Fibroblast of peridontal ligament (primary cell): ENCODE measurements at regions not wholly inside any gene's neighbourhood (a gene's known extent, or its start where the extent isn't known, plus 50 kb on each side); places are given as distances from the start of the nearest gene placed in this dataset.

Experiments
- DNase-seq: peaks from one replicate; pipeline ENCODE4 v3.0.0-alpha.2; 2010; ENCODE audit errors: extremely low read depth

DNA sequence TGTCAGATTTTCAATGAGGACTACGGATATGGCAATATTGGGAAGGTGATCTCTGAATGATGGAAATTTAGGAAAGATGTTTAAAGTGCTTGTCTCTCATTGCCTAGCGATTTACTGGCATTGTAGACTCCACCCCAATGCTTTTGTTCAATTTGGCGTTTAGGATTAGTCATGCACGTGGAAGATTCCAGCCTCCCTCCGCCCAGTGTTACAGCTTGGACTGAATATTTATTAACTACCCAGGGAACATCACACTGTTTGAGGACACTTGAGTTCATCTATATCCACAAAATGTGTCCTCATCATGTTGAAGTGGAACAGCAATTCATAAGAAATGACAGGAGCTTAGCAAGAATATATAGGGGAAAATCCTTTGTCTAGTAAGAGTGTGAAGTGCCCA, 738.8 kb upstream of the RBFOX1 start:
- DNase-seq = no peak

DNA sequence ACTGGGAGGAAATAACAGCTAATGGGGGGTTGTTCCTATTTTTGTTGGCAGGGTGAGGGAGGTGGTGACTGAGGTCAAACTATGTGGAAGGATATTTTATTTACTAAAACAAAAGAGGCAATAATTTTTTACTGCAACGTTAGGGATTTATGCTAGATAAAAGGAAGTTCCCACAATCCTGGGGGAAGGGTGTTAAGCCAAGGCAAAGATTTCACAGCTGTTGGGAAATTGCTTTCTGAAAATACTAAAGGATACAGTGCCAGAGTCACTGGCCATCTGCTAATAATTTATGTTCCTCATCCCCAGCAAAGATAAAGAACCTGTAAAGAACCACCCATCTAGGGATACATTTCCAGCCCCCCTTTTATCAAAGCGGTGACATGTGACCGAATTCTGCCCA, 756.0 kb upstream of the RBFOX1 start:
- DNase-seq = no peak

DNA sequence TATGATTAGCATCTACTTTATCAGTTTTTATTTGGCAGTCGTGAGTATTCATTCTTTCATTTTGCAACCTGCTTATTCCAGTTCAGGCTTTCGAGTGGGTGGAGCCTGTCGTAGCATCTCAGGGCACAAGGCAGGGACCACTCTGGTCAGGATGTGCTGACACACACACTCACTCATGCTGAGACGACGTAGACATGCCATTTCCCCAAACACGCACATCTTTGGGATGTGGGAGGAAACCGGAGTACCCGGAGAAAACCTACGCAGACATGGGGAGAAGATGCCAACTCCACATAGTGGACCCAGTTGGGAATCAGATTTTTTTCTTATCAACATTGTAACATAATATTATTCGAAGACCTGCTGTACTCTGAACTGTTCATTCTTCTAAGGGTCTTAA, 756.5 kb upstream of the RBFOX1 start:
- DNase-seq = no peak

DNA sequence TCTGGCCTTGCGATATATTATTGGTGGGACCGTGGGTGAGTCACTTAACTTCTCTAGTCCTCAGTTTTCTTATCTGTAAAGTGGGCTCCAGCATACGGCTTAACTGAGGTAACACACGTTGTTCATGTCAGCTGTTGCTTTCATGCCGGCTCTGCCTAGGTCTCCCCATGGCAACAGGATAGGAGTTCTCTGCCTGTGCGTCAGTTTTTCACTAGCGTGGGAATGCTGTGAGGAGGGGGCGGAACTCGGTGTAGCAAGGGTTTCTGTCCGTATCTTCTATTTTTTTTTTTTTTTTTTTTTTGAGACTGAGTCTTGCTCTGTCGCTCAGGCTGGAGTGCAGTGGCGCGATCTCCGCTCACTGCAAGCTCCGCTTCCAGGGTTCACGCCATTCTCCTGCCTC, 758.5 kb upstream of the RBFOX1 start:
- no peak for DNase-seq

DNA sequence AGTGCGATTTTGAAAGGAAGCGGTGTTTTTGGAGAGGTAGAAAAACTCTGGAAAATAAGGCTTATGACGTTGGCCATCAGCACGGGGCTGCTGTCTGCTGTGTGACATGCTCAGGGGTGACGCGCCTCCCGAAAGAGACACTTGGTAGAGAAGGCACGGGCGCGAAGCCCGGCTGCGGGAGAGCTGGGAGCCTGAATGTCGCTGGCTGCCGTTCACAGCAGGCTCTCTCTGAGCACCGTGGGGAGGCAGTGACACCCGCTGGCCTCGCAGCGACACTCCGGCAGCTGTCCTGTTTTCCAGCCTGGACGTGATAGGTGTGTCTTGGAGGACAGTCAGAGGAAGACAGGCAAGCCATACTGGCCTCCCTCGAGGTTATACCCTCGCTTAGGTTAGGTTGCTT, 759.1 kb upstream of the RBFOX1 start:
- no peak for DNase-seq

DNA sequence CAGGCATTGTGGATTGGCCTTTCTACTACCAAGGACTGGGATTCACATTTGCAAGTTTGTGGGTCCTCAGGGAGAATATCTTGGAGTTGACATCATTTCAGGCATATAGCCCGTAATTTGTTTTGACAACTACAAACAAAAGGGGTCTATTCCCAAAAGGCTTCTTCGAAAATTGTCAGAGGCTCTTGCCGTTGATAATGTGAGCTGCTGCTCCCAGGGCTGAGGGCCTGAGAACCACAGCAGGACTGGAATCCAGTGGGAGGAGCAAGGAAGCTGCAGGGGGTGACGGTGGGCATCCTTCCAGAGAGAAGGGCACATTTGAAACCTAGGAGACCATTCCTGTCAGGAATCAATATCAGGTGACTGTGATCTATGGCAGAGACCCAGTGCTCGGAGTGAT, 761.6 kb upstream of the RBFOX1 start:
- no peak for DNase-seq

DNA sequence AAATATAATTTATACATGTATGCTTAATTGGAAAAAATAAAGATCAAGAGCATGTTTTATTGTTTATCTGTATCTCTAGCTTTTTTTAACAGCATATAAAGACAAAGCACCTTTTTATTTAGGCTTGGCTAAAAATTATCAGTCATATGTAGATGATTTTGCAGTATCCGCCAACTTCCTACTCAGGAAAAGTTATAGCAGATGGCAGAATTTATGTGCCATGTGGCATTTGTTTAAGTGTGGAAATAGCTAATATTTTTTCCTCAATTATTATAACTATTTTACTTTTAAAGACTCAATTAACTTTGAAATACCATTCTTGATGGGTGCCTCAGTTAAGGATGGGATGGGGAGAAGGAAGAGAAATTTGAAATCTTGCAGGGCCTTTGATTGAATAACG, 762.1 kb upstream of the RBFOX1 start:
- no peak for DNase-seq

DNA sequence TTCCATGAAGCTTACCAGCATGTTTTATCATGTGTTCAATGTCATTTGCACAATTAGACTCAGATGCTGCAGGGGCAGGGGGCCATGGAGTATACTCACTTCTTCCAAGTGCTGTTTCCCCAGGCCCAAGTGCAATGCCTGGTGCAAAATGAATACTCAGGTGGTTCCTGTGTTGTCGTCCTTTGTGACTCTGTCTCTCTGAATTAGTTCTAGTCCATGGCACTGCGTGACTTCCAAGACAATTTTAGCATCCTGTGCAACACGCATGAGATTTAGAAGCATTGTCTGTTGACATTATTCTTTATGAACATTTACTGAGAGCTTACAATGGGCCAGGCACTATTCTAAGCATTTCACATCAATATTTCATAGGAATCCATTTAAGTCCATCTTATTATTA, 769.7 kb upstream of the RBFOX1 start:
- no peak for DNase-seq

DNA sequence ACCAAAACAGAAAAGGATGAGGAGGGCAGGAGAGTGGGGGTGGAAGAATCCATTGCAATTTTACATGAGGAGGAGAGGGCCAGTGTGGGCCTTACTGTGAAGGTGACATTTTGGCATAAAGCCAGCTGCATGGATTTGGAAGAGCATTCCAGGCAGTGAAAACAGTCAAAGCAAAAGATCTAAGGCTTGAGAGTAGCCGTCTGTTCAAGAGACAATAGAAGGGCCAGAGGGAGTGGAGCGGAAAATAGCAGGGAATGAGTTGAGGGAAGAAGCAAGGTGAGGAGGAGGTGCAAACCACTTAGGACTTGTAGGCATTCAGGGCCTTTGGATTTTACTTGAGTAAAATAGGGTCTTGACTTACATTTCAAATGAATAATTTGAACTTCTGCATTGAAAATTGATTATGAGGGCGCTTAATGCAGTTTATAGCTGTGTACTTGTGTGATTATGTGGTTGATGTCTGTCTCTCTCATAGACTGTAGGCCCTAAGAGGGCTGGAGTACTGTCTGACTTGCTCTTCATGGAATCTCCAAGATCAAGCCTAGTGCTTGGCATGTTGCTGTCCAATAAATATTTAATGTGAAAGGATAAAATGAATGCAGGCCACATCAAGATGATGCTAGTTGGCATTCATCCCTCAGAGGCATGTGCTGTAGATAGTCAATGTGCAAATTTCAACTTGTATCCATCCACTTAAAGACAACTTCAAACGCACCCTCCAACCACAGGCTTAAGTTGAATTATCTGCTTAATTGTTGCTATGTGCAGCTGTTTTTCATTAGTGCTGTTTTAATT, 772.1 kb upstream of the RBFOX1 start:
- no peak for DNase-seq

DNA sequence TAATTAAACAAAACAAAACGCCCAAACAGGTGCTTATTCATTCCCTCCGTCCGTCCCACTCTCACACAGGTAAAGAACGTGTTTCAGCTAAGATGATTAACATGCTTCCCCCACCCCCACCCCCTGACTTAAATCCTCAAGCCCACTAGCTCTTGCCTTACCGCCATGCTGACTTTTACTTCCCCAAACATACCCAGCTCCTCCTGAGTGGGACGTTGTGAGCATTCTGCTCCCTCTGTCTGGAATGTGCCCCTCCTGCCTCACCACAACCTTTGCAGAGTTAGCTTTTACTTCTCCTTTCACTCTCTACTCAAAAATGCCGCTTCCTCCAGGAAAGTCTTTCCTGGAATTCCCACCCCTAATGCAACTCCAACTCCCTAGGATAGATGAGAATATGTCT, 774.0 kb upstream of the RBFOX1 start:
- DNase-seq = no peak

DNA sequence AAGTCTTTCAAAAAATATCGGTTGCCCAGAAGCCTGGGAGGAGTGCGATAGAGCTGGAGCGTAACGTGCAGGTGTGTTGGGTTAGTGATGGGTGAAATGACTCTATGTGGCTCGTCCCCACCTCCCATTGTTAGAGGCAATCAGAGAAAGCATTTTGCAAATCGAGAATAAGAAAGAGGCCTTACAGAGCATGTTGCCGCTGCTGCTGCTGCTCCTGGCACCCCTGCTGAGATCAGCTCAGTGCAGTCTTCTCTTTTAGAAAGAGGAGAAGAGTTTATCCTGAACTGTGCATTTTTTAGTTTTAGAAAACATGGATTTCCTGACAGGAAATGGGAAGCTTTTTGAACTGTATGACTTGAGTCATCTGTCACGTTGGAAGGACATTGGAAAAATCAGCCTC, 774.5 kb upstream of the RBFOX1 start:
- no peak for DNase-seq

DNA sequence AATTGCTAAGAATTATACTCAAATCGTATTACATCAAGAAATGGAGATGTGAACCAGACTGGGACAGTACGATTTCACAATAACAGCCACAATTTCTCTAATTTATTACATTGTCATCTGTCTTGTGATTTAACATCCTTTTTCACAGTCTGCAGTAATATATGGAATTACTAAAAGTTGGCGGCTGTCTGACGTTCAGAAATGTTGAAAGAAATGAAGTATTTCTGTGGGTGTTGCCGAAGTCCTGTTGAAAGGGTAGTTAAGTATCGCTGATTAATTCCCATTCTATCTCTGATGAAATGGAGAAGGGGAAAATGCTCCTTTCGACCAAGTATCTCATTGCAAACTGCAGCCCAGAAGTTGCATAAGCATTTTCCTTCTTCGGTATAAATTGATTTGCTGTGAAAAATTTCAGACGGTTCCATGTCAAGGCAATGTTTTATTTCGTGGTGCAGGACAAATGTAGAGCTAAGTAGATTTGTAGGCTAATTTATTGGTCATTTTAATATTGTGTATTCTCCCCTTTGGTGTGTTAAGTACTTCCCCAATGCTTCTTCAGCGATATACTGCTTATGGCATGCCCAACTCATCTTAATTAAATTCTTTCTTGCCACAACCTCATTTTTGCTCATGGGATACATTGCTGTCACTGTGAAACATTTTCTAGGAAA, 775.2 kb upstream of the RBFOX1 start:
- DNase-seq = no peak

DNA sequence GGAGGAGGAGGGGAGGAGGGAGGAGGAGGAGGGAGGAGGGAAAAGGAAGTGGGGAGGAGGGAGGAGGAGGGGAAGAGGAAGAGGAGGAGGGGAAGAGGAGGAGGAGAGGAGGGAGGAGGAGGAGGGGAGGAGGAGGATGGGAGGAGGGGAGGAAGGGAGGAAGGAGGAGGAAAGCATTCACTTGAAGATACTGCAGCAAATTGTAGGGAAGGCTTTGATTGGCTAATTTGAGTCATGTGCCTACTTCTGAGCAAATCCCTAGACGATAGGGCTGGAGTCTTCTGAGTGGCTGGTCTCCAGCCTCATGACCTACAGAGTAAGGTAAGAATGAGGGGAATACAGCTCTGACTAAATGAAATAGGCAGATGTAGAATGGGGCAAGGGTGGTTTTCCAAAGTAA, 783.2 kb upstream of the RBFOX1 start:
- DNase-seq = no peak

DNA sequence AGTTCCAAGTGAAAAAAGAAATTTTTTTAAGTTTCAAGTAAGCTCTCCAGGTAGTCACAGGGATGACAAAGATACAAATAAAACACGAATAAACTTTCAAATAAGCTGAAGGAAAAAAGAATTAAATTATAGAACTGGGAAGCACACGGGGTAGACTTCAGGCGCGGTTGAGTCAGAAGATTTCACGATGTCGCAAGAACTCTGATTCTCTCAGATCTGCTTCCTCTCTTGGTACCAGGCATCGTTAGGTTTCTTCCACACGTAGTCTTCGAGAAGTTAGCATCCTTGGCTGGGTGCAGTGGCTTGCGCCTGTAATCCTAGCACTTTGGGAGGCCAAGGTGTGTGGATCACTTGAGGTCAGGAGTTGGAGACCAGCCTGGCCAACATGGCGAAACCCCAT, 784.1 kb upstream of the RBFOX1 start:
- DNase-seq = no peak

DNA sequence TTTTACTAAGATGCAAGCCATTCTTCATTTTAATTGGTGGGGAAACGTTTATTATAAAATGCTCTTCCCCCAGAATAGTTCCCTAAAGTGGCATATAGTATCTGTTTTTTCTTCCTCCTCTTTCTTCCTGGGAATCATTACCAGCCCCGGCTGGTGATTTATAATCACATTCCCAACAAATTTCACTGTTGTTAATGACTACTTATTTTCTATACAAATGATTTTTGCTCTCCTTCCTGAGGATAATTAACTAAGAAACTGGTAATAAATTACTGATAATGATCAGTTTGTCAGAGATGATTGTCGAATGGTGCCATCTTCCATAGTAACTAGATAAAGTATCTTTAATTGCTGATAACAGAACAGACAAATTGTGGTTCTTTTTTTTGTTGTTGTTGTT, 785.5 kb upstream of the RBFOX1 start:
- DNase-seq = no peak

DNA sequence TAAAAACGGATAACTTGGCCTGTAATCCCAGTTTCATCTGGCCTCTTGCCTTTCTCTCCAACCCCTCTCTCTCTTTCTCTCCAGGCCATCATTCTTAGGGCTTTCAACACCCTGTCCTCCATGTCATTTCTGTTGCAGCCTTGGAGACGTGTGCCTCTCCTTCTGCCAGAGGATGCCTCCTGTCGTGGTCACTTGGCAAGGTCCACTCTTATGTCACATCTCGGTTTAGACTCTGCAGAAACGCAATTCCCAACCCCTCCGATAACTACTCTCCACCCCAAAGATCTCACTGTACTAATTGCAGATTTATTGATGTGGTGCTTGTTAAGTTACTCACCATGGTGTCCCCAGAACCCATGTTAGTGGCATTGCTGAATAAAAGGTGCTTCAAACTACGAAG, 787.3 kb upstream of the RBFOX1 start:
- DNase-seq = no peak

DNA sequence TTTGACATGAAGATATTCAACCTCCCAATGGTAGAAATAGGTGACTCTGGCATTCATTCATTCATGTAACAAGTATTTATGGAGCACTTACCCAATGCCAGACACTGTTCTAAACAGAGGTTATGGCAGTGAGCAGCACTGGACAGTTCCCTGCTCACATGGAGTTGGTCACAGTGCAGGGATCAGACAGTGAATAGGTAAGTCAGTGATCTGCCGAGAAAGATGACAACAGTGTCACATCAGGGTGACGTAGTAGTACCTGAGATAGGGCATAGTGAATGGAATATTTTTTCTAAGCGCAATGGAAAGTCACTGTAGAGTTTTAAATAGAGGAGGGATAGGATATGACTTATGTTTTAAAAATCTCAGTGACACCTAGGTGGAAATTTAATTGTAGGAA, 791.4 kb upstream of the RBFOX1 start:
- DNase-seq = no peak

DNA sequence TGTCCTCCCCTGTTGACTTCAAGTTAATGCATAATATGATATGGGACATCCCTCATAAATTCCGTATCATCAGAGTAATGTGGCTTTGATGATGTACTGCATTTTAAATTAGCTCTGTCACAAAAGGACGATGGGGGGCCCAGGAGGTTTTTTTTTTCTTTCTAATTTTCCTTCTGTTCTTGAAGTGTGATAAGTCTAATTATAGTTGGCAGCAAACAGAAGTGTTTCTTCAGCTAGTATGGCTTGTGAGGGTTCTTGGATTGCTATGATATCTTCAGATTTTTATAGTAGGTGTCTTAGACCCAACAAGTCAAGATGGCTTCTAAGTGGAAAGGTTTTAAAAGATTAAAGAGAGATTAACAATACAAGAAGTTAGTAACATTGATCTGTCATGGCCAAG, 796.2 kb upstream of the RBFOX1 start:
- no peak for DNase-seq

DNA sequence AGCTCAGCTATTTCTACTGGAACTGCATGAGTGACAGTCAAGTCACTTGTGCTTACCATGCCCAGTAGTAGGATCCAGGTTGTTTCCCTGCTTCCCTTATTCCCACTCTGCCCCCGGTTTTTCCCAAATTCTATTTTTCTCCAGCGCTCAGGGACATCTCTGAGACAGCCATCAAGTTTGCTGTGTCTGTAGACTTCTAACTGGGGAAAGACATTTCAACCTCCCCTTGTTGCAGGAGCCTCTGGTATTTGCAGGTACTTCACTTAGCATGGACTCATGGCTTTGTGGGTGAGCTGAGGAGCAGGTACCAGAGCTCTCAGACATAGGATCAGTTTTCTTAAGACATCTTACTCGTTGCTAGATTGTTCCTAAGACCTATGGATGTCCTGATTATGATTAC, 801.6 kb upstream of the RBFOX1 start:
- no peak for DNase-seq

DNA sequence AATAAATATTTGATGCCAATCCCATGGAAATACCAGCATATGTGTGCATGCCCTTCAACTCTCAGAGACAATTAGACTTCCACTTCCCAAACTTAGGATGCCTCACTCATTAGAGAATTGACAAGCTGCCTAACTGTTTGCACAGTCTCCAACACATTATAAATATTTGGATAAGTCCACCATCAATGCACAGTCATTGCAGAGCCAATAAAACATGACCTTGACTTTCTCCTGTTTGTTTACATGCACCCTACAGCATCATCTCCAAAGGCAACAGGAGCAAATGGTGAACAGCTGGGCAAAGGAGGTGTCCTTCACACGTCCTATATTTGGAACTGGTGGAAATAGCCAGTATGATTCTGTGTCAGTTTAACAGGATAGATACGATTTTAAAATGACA, 804.4 kb upstream of the RBFOX1 start:
- DNase-seq = no peak

DNA sequence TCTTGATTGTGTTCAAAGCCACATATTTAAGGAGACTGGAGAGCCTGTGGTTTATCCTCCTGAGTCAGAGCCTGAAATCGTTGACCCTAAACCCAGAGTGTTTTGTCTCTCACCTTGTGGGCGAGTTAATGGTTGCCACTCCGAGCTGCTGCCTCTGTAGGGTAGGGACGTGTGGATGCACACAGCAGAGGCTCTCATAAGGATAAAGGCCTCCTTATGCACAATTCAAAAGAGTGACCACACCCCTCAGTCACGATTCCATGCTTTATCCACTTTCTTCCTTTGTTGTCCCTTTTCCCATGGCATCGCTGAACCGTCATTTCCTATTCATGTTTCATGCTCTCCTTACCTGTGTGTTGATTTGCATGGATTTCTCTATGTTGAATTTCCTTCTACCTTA, 805.0 kb upstream of the RBFOX1 start:
- DNase-seq = no peak

DNA sequence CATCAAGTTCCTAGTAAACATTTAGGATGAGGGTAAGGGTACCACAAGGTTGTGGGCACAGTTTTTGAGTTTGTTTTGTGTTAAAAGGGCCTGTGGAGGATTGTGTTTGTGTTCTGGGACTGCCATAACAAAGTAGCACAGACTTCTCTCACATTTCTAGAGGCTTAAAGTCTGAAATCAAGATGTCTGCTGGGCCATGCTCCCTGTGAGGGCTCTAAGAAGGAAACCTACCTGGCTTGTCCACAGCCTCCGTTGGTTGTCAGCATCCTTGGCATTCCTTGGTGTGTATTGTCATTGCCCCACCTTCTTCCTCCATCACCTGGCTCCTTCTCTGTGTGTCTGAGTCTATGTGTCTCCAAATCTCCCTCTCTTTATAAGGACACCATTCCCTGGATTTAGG, 808.1 kb upstream of the RBFOX1 start:
- DNase-seq = no peak

DNA sequence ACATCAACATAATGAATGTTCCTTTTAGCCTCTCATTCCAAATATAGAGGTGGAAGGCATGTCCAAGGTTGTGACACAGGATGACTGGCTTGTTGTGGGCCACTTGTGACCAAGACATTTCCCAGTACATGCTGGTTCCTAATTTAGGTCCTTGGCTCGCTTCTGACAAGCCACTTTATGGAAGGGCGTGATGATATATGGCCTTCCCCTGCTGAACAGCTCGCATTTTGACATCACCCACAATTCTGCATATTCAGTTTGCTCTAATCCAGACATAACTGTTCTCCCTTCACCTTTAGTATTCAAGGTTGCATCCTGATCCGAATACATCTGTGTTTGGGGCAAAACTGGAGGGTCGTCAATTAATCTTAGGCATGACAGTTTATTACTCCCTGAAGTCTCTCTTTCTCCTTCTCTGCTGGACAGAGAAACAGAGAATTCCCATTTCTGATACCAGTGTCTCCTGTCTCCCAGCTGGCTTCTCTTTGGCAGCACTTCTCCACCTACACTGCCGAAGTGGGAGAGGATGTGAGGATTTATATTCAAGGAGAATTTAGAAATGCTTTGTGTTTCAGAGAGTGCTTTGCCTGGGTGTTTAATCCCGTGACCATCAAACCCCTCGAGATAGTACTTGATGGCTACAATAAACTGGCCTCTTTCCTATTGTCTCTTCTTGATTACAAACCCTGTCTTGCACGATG, 815.5 kb upstream of the RBFOX1 start:
- DNase-seq = no peak
